CD8-positive, alpha-beta memory T cell (primary cell): ENCODE measurements at regions not wholly inside any gene's neighbourhood (a gene's known extent, or its start where the extent isn't known, plus 50 kb on each side); places are given as distances from the start of the nearest gene placed in this dataset.

ENCODE experiments used
- CTCF ChIA-PET: fragments of 350-600 bp; sonication (Branson Sonifier 250); formaldehyde crosslinking; loops from one replicate; lab custom pipeline; 2021; ENCODE audit warnings: antibody characterized with exemption; lab: Charles Lee
- POLR2A ChIA-PET: fragments of 350-600 bp; sonication (Branson Sonifier 250); formaldehyde crosslinking; loops from one replicate; lab custom pipeline; 2021; ENCODE audit warnings: antibody characterized with exemption; lab: Charles Lee
- DNase-seq, 5 donors: peaks; one replicate each; pipeline versions ENCODE4 v3.0.0 to v3.0.0-alpha.2; 2020 to 2022; ENCODE audit warnings: mixed read lengths in 1 of 5
- H3K27ac ChIP-seq: one replicate; pipeline ENCODE4 v1.7.0; 2013; ENCODE audit warnings: low read depth, mild to moderate bottlenecking, low read length, moderate library complexity
- H3K27me3 ChIP-seq: 2 replicates; pipeline ENCODE4 v1.7.0; 2013; ENCODE audit warnings: low read length, mild to moderate bottlenecking; ENCODE audit not compliant: insufficient read depth, poor library complexity, severe bottlenecking
- H3K36me3 ChIP-seq: 2 replicates; pipeline ENCODE4 v1.7.0; 2013; ENCODE audit warnings: mild to moderate bottlenecking, low read length, moderate library complexity; ENCODE audit not compliant: insufficient read depth
- H3K4me1 ChIP-seq: 2 replicates; pipeline ENCODE4 v1.7.0; 2013; ENCODE audit warnings: mild to moderate bottlenecking, low read length, moderate library complexity; ENCODE audit not compliant: insufficient read depth
- H3K4me3 ChIP-seq: 2 replicates; pipeline ENCODE4 v1.7.0; 2013; ENCODE audit warnings: mild to moderate bottlenecking, low read length
- H3K9me3 ChIP-seq: 2 replicates; pipeline ENCODE4 v1.7.0; 2013; ENCODE audit warnings: mild to moderate bottlenecking, low read length
- H3K27ac Mint-ChIP-seq, 8 donors: one replicate each; pipeline ENCODE4 v1.8.0; 2020 to 2021; ENCODE audit warnings: mixed read lengths in 8 of 8, mild to moderate bottlenecking in 6 of 8, inconsistent platforms in 3 of 8, moderate library complexity in 3 of 8
- H3K27me3 Mint-ChIP-seq, 2 donors: one replicate each; pipeline ENCODE4 v1.8.0; 2020 to 2021; ENCODE audit warnings: mixed read lengths in 2 of 2, mild to moderate bottlenecking in 1 of 2, moderate library complexity in 1 of 2
- H3K36me3 Mint-ChIP-seq, 3 donors: one replicate each; pipeline ENCODE4 v1.8.0; 2020 to 2021; ENCODE audit warnings: mixed read lengths in 3 of 3, inconsistent platforms in 1 of 3, mild to moderate bottlenecking in 1 of 3
- H3K4me1 Mint-ChIP-seq, 3 donors: one replicate each; pipeline ENCODE4 v1.8.0; 2020 to 2021; ENCODE audit warnings: mixed read lengths in 3 of 3, inconsistent platforms in 1 of 3, mild to moderate bottlenecking in 1 of 3
- H3K4me3 Mint-ChIP-seq, 7 donors: one replicate each; pipeline ENCODE4 v1.8.0; 2020 to 2021; ENCODE audit warnings: mixed read lengths in 7 of 7, mild to moderate bottlenecking in 6 of 7, moderate library complexity in 4 of 7, inconsistent platforms in 2 of 7
- H3K9me3 Mint-ChIP-seq, 5 donors: one replicate each; pipeline ENCODE4 v1.8.0; 2020 to 2022; ENCODE audit warnings: mixed read lengths in 5 of 5, mild to moderate bottlenecking in 3 of 5, moderate library complexity in 2 of 5, inconsistent platforms in 1 of 5

- Histone ChIP-seq H3K27me3 (no peaks in the 10 kb centered on the region), H3K27ac (no peak overlapping the region), H3K4me1 (no peaks in the 10 kb centered on the region), H3K9me3 (no peaks in the 10 kb centered on the region), H3K4me3 (no peak overlapping the region), H3K36me3 (no peaks in the 10 kb centered on the region)
- Mint-ChIP-seq H3K27ac (no peak overlapping the region), H3K9me3 (peaks cover 2 to 10% (median 3%) of the 10 kb centered on the region in 5 donors), H3K27me3 (no peaks in the 10 kb centered on the region), H3K4me1 (no peaks in the 10 kb centered on the region), H3K4me3 (no peak overlapping the region), H3K36me3 (no peaks in the 10 kb centered on the region)
- POLR2A ChIA-PET = no interaction called here
- no peak for DNase-seq
- CTCF ChIA-PET = no interaction called here
Observed at GRCh38 chr13:105518086-105518485, 1017.4 kb downstream of the EFNB2 start.

- no peaks in the 10 kb centered on the region for H3K27me3 Mint-ChIP-seq
- no peaks in the 10 kb centered on the region for H3K4me1 Mint-ChIP-seq
- no peaks in the 10 kb centered on the region for H3K27me3 ChIP-seq
- no peaks in the 10 kb centered on the region for H3K36me3 ChIP-seq
- POLR2A ChIA-PET = no interaction called here
- peaks cover 2 to 14% (median 3%) of the 10 kb centered on the region in 5 donors for H3K9me3 Mint-ChIP-seq
- H3K27ac ChIP-seq = no peak overlapping the region
- no peak overlapping the region for H3K4me3 Mint-ChIP-seq
- CTCF ChIA-PET = no interaction called here
- no peaks in the 10 kb centered on the region for H3K36me3 Mint-ChIP-seq
- H3K9me3 ChIP-seq = no peaks in the 10 kb centered on the region
- H3K4me3 ChIP-seq = no peak overlapping the region
- DNase-seq = no peak
- no peaks in the 10 kb centered on the region for H3K4me1 ChIP-seq
- no peak overlapping the region for H3K27ac Mint-ChIP-seq
Observed at GRCh38 chr13:105514401-105514800, 1021.1 kb downstream of the EFNB2 start.

- no peaks in the 10 kb centered on the region for H3K36me3 Mint-ChIP-seq
- H3K36me3 ChIP-seq = no peaks in the 10 kb centered on the region
- no peak overlapping the region for H3K27ac ChIP-seq
- H3K4me1 ChIP-seq = no peaks in the 10 kb centered on the region
- H3K4me3 ChIP-seq = no peak overlapping the region
- no peaks in the 10 kb centered on the region for H3K9me3 ChIP-seq
- H3K27me3 ChIP-seq = no peaks in the 10 kb centered on the region
- ChIA-PET POLR2A (no interaction called here), CTCF (no interaction called here)
- DNase-seq = no peak
- H3K27ac Mint-ChIP-seq = no peak overlapping the region
- no peaks in the 10 kb centered on the region for H3K27me3 Mint-ChIP-seq
- H3K9me3 Mint-ChIP-seq = peaks cover 2 to 14% (median 3%) of the 10 kb centered on the region in 5 donors
- no peak overlapping the region for H3K4me3 Mint-ChIP-seq
- H3K4me1 Mint-ChIP-seq = no peaks in the 10 kb centered on the region
Observed at GRCh38 chr13:105513448-105513847, 1022.0 kb downstream of the EFNB2 start.

DNA sequence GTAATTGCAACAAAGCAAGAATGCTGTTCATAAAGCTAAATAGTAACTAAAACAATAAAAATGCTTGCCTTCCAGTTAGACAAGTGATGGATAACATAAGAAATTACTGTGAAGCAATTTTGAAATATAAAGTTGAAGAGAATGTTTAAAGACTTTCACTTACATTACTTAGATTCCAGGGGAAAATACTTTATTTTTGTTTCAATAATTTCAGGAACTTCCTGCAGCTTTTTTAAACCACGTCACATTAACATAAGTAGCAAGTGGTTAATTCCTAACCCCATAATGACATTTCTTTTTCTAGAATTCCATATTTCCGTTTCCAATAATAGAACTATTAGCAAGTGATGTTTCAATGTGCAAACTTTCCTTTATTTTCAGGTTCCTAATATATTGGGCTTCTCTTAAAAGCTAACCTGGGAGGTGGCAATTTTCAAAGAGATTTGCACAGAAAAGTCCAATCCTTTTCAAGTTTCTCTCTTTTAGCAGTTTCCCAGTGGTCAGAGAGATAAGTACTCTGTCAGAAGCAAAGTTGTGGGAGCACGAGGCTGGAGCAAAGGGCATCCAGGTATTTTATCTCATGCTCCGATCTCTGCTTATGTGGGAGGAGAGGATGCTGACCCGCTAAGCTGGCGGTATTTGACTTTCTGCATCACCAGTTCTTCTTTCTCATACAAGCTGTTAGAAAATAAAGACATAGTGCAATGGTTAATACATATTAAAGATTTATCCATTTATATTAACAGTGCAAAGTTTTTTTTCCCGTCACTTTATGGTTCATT is 1025.3 kb downstream of the EFNB2 start:
- Histone ChIP-seq H3K4me3 (no peak overlapping the region), H3K27me3 (no peaks in the 10 kb centered on the region), H3K27ac (no peak overlapping the region), H3K4me1 (no peaks in the 10 kb centered on the region), H3K9me3 (no peaks in the 10 kb centered on the region), H3K36me3 (no peaks in the 10 kb centered on the region)
- ChIA-PET CTCF (no interaction called here), POLR2A (no interaction called here)
- Mint-ChIP-seq H3K36me3 (no peaks in the 10 kb centered on the region), H3K4me1 (no peaks in the 10 kb centered on the region), H3K27ac (no peak overlapping the region), H3K4me3 (no peak overlapping the region), H3K27me3 (no peaks in the 10 kb centered on the region), H3K9me3 (peaks cover 0 to 11% (median 2%) of the 10 kb centered on the region in 5 donors)
- no peak for DNase-seq

- Mint-ChIP-seq H3K9me3 (peaks cover 0 to 5% (median 0%) of the 10 kb centered on the region in 5 donors), H3K27ac (no peak overlapping the region), H3K4me3 (no peak overlapping the region), H3K27me3 (no peaks in the 10 kb centered on the region), H3K4me1 (no peaks in the 10 kb centered on the region), H3K36me3 (no peaks in the 10 kb centered on the region)
- ChIA-PET POLR2A (no interaction called here), CTCF (no interaction called here)
- Histone ChIP-seq H3K4me1 (no peaks in the 10 kb centered on the region), H3K9me3 (no peaks in the 10 kb centered on the region), H3K36me3 (no peaks in the 10 kb centered on the region), H3K4me3 (no peak overlapping the region), H3K27me3 (no peaks in the 10 kb centered on the region), H3K27ac (no peak overlapping the region)
- no peak for DNase-seq
Observed at GRCh38 chr13:105506463-105506862, 1029.0 kb downstream of the EFNB2 start.

GRCh38 chr13:105502193-105502592 is 1033.3 kb downstream of the EFNB2 start:
- POLR2A ChIA-PET = no interaction called here
- no peaks in the 10 kb centered on the region for H3K4me1 ChIP-seq
- no peaks in the 10 kb centered on the region for H3K36me3 Mint-ChIP-seq
- no peaks in the 10 kb centered on the region for H3K4me1 Mint-ChIP-seq
- H3K4me3 Mint-ChIP-seq = no peak overlapping the region
- H3K27ac Mint-ChIP-seq = no peak overlapping the region
- H3K27me3 ChIP-seq = no peaks in the 10 kb centered on the region
- H3K9me3 Mint-ChIP-seq = no peaks in the 10 kb centered on the region
- H3K36me3 ChIP-seq = no peaks in the 10 kb centered on the region
- H3K27ac ChIP-seq = no peak overlapping the region
- H3K9me3 ChIP-seq = no peaks in the 10 kb centered on the region
- CTCF ChIA-PET = no interaction called here
- H3K4me3 ChIP-seq = no peak overlapping the region
- DNase-seq = no peak
- no peaks in the 10 kb centered on the region for H3K27me3 Mint-ChIP-seq

GRCh38 chr13:105497597-105497996 is 1037.9 kb downstream of the EFNB2 start:
- H3K4me3 ChIP-seq = no peak overlapping the region
- POLR2A ChIA-PET = no interaction called here
- no peaks in the 10 kb centered on the region for H3K27me3 ChIP-seq
- Mint-ChIP-seq H3K27me3 (no peaks in the 10 kb centered on the region), H3K4me3 (no peak overlapping the region), H3K27ac (no peak overlapping the region), H3K36me3 (no peaks in the 10 kb centered on the region), H3K9me3 (peaks cover 0 to 2% (median 0%) of the 10 kb centered on the region in 5 donors), H3K4me1 (no peaks in the 10 kb centered on the region)
- H3K27ac ChIP-seq = no peak overlapping the region
- CTCF ChIA-PET = no interaction called here
- no peak for DNase-seq
- no peaks in the 10 kb centered on the region for H3K4me1 ChIP-seq
- no peaks in the 10 kb centered on the region for H3K9me3 ChIP-seq
- no peaks in the 10 kb centered on the region for H3K36me3 ChIP-seq

- no peaks in the 10 kb centered on the region for H3K27me3 ChIP-seq
- no peaks in the 10 kb centered on the region for H3K4me1 ChIP-seq
- H3K9me3 Mint-ChIP-seq = peaks cover 0 to 3% (median 0%) of the 10 kb centered on the region in 5 donors
- POLR2A ChIA-PET = no interaction called here
- H3K4me3 Mint-ChIP-seq = no peak overlapping the region
- H3K36me3 Mint-ChIP-seq = no peaks in the 10 kb centered on the region
- no peak overlapping the region for H3K4me3 ChIP-seq
- H3K27ac ChIP-seq = no peak overlapping the region
- H3K4me1 Mint-ChIP-seq = no peaks in the 10 kb centered on the region
- no peak for DNase-seq
- no peak overlapping the region for H3K27ac Mint-ChIP-seq
- H3K9me3 ChIP-seq = no peaks in the 10 kb centered on the region
- H3K36me3 ChIP-seq = no peaks in the 10 kb centered on the region
- no peaks in the 10 kb centered on the region for H3K27me3 Mint-ChIP-seq
- CTCF ChIA-PET = no interaction called here
Observed at GRCh38 chr13:105492216-105492615, 1043.2 kb downstream of the EFNB2 start.
